Suppressor macrophage (primary cell): ENCODE measurements at regions not wholly inside any gene's neighbourhood (a gene's known extent, or its start where the extent isn't known, plus 50 kb on each side); places are given as distances from the start of the nearest gene placed in this dataset.
"Not testable (repeated sequence)": the region's sequence is repeated elsewhere in the genome, so short reads cannot be mapped to it uniquely, and the experiment has no call there.

Source experiments
- DNase-seq, 4 experiments: peaks; one replicate each; pipeline ENCODE4 v3.0.0-alpha.2; 2020 to 2022

DNA sequence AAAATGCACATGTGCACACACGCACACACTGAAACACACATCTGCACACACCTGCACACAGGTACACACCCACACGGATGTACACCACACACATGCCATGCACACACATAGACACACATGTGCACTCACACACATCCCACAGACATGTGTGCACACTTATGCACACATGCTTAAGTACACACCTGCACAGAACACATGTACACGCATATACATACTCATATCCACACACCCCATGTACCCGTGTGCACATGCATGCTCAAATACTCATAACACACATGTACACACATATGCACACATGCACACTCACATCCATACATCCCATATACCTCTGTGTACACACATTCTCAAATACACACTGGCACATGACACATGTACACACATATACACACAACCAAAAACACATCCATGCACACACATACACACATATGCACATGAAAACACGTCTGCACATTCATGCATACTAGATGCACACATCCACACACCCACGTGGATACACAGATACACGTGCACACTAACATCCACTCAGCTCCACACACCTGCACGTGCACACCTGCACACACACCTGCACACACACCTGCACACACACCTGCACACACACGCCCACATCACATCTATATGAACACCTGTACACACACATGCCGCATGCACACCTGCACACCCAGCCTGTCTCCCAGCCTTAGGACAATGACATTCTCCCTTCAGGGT is 336.7 kb downstream of the ADGRD1 start:
- DNase-seq, result no peak

- peak in 3 of 4 experiments; percentile 11 to 33 (median 24) for DNase-seq
Measured at GRCh38 chr12:131293071-131294015, 339.6 kb downstream of the ADGRD1 start.

DNA sequence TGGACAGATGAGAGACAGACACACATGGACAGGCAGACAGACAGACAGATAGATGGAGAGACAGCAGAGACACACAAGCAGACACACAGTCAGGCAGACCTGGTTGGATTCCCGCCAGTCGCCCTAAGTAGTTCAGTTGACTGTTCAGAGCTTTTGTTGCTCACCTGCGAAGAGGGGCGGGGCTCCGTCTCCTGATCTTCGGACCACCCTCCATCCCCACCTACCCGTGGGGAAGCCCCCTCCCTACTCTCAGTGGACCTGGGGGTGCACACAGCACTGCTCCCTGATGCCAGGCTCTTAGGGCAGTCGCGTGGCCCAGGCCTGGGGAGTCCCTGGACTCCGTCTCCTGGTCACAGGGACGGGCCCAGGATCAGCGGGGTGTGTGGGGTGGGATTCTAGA is 341.0 kb downstream of the ADGRD1 start:
- DNase-seq, result not testable (repeated sequence)

GRCh38 chr12:131295117-131295516 is 341.4 kb downstream of the ADGRD1 start:
- not testable (repeated sequence) for DNase-seq

- DNase-seq, result not testable (repeated sequence)
Measured at GRCh38 chr12:131295559-131295958, 341.9 kb downstream of the ADGRD1 start.

DNA sequence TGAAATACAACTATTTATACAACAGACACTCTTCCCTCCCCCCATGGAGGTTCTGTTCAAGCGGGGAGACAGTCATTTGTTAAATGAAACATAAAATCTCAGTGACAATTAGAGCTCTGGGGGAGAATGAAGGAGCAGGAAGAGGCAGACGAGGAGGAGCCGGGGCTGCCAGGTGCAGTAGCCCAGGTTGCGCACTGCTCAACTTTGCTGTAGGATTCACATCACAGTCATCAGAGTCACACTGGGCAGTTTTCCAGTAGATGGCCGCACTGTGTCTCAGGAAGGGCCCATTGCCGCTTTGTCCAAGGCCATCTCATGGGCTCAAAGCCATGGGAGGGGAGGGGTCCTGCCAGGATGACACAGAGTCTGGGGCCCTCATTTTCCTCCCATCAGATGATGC is 342.4 kb downstream of the ADGRD1 start:
- DNase-seq, result not testable (repeated sequence)

DNA sequence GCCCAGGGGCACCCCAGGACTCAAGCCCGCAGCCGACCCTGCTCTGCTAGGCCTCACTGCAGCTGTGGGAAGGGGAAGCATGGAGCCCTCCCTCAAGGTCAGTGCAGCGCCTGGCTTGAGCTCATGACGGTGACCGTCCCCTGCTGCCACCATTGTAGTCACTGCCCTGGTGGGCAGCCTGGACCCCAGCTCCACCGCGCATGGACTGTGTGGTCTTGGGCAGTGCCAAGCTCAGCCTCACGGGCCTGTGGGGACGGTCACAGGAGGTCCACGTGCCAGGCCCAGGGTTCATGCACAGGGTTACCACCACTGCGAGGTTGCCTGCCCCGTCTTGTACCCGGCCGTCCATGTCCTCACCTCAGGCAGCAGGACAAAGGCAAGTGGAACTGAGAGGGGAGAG is 342.9 kb downstream of the ADGRD1 start:
- DNase-seq, result not testable (repeated sequence)

GRCh38 chr12:131298526-131299369 is 345.0 kb downstream of the ADGRD1 start:
- not testable (repeated sequence) for DNase-seq

- DNase-seq, result not testable (repeated sequence)
Measured at GRCh38 chr12:131299370-131299701, 345.6 kb downstream of the ADGRD1 start.

- not testable (repeated sequence) for DNase-seq
Measured at GRCh38 chr12:131303576-131303975, 349.9 kb downstream of the ADGRD1 start.

- not testable (repeated sequence) for DNase-seq
Measured at GRCh38 chr12:131304642-131305041, 350.9 kb downstream of the ADGRD1 start.

DNA sequence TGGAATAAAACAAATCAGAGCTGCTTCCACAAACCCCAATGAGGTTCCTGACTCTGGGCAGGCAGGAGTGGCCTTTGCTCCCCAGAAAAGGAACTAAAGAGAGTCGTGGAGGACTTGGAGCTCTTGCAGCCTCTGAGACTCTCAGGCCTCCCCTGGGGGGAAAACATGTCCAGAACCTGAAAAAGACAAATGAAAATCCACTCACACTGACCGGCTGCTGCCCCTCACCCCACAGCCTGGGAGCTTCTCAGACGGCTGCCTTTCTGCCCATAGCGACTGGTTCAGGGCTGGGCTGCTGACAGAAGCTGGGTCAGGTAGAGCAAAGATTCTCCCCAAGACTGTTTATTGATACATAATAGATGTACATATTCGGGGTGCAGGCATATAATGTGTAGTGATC is 356.0 kb downstream of the ADGRD1 start:
- no peak for DNase-seq

DNA sequence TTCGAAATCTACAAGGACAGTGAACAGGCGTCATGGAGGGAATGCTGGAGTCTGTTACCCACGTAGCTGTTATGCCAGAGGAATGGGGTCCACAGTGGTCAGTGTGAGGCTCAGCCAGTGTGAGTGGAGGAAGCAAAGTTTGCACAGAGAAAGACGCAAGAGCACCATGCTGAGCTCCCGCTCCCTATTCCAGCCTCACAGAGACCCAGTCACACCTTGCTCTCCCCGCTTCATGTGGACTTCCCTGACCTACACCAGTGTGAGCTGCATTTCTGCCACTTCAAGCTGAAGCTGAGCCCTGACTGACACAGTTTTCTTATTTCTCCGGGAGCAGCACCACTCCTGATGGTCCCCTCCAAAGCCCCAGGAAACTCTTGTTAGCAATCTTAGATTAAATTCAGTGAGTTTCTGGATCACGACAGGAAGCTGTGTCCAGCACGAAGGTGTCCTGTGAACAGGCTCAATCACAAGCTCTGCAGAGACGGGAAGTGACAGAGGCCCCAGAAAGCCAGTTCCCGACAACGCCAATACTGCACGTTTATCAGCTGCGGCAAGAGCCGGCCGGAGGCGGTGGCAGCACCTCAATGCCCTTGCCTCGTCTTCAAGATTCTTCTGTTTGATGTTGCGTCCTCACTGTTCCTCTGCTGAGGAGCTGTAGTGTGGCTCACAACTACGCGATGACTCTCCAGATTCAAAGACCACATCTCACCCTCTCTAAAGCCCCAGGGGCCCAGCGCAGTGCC is 356.7 kb downstream of the ADGRD1 start:
- DNase-seq, result not testable (repeated sequence)

DNA sequence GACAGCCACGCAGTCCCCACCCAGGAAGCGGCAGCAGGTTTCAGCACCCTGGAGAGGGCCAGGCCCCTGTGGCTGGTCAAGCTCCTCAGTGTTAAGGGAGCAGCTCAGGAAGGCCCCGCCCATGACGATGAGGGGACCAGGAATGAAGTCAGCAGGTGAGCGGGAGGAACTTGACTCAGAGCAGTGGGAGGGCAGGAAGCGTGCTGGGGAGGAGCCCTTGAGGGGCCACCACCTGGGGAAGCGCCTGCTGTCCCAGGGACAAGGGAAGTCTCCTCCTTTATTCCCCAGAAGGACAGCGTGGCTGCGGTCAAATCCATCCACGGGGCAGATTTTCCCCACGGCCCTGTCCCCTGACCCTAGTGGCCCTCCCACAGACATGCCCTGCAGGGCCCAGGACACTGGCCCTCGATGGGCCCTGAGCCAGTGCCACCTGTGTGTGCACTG is 357.6 kb downstream of the ADGRD1 start:
- not testable (repeated sequence) for DNase-seq

GRCh38 chr12:131311764-131312163 is 358.1 kb downstream of the ADGRD1 start:
- DNase-seq, result no peak

DNA sequence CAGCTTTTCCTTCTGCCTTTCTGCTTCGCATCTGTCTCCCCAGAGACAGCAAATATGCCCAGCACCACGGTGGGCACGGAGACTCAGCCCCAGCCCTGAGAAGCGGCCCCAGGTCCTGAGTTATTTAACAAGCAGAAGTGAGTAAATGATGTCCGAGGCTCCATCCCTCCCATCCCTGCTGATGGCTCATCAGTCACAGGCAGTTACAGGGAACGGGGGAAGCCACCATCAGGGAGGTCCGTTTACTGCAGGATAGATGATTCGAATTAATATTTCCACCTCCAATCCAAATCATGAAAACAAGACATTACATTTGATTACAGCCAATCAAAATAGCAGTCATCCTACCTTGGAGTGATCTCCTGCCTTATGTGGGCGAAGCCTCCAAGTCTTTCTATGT is 358.7 kb downstream of the ADGRD1 start:
- not testable (repeated sequence) for DNase-seq

DNA sequence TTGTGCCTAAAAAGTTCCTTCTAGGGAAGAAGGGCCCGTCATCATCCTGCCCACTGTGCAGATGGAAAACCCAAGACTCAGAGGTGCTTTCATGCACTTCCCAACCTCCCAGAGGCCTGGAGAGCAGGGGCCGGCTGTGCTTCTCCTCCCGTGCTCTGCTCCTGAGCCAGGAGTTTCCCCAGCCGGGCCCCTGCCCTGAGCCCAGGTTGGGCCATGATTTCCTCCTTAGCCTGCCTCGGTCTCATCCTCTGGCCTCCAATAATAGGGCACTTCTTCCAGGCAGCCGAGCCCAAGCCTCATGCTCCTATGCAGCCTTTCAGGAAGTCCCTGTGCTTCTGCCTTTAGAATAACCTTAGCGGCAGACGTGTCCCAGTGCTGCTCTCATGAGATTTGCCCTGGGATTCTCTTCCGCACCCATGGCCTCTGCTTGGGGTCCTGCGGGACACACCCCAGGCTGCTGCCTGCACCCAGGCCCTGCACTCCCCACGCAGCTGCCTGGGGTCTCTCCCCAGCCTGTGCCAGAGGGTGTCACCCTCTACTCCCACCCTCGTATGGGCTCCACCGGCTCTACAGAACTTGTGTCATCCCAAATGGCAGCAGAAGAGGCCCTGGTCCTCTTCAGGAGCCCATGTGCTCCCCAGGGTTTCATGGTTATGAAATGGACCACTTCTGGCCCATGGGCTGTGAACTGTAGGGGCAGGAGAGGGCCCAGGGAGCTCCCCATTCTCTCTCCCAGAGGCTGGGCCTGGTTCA is 359.3 kb downstream of the ADGRD1 start:
- DNase-seq, result no peak

GRCh38 chr12:131313635-131314034 is 359.9 kb downstream of the ADGRD1 start:
- no peak for DNase-seq

DNA sequence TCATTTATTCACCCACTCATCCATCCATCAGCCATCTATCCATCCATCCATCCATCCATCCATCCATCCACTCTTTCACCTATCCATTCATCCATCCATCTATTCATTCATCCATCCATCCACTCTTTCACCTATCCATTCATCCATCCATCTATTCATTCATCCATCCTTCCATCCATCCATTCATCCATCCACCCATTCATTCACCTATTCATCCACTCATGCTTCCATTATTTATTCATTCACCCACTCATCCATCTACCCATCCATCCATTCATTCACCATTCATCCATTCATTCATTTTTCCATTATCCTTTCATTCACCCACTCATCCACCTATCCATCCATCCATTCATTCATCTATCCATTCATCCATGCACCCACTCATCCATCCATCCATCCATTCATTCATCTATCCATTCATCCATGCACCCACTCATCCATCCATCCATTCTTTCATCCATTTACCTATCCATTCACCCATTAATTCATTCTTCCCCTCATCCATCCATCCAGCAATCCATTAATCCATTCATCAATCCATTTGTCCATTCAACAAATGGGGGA is 360.9 kb downstream of the ADGRD1 start:
- no peak for DNase-seq

- no peak for DNase-seq
Measured at GRCh38 chr12:131315601-131316000, 361.9 kb downstream of the ADGRD1 start.

GRCh38 chr12:131316388-131316787 is 362.7 kb downstream of the ADGRD1 start:
- DNase-seq, result no peak
